K562 (cell line): ENCODE measurements at regions not wholly inside any gene's neighbourhood (a gene's known extent, or its start where the extent isn't known, plus 50 kb on each side); places are given as distances from the start of the nearest gene placed in this dataset.

Source experiments
- ATAC-seq: fragments of 200-7000 bp; cut with Tn5 transposase; 3 replicates; pipeline ENCODE4 v1.9.1; 2020; ENCODE audit warnings: moderate library complexity
- BruUV-seq: library from RNA; stranded (reverse); fragments of 400-500 nt; replicated peaks from 2 replicates; lab custom pipeline; 2021; lab: Mats Ljungman, UMichigan
- CTCF ChIA-PET: fragments of 300-600 bp; formaldehyde crosslinking; extraction: SDS; loops from one replicate; lab custom pipeline; 2021; ENCODE audit warnings: low intra/inter-chr PET ratio; lab: Yijun Ruan, JAX
- POLR2A ChIA-PET: fragments of 300-600, 350-650 bp; sonication (Branson Sonifier 250); formaldehyde crosslinking; extraction: SDS; loops from one replicate; lab custom pipeline; 2021; ENCODE audit warnings: antibody characterized with exemption, inconsistent platforms; lab: Yijun Ruan, JAX
- DNase-seq, 4 experiments: peaks; one replicate each; pipeline versions ENCODE4 v3.0.0 to v3.0.0-alpha.2; 2011 to 2018; ENCODE audit warnings: low spot score in 3 of 4, mixed read lengths in 3 of 4; ENCODE audit errors: extremely low read depth in 1 of 4
- FAIRE-seq: peaks from 2 replicates; lab custom pipeline; 2011; peaks lifted over from hg19 to GRCh38; lab: Jason Lieb, UNC
- H2AFZ ChIP-seq: 2 replicates; pipeline ENCODE4 v1.6.0; 2011; ENCODE audit warnings: low read depth, low read length, control low read depth, inconsistent platforms
- H3K27ac ChIP-seq: fragments of 200-600 bp; 3 replicates; pipeline ENCODE4 v1.8.0; 2011; ENCODE audit warnings: low read depth, mild to moderate bottlenecking, control low read depth, inconsistent platforms, low read length, moderate library complexity, mixed read lengths; ENCODE audit errors: extremely low read depth
- H3K27me3 ChIP-seq, 2 experiments: fragments of 300-600 bp in 1 of 2; 2 replicates in 1 of 2; 3 replicates in 1 of 2; pipeline versions ENCODE4 v1.6.0 to v1.8.0; 2011; ENCODE audit warnings: inconsistent platforms in 2 of 2, low read length in 2 of 2, mild to moderate bottlenecking in 1 of 2, mixed read lengths in 1 of 2, moderate library complexity in 1 of 2; ENCODE audit not compliant: control insufficient read depth in 2 of 2, insufficient read depth in 2 of 2
- H3K36me3 ChIP-seq: fragments of 300-600 bp; 3 replicates; pipeline ENCODE4 v1.8.0; 2011; ENCODE audit warnings: mild to moderate bottlenecking, low read length, inconsistent platforms; ENCODE audit not compliant: control insufficient read depth, insufficient read depth
- H3K4me1 ChIP-seq, 2 experiments: fragments of 200-600 bp in 1 of 2; replicated peaks in 1 of 2; 2 replicates in 1 of 2; 3 replicates in 1 of 2; pipeline versions ENCODE4 v1.5.1 to v1.8.0; 2011; ENCODE audit warnings: inconsistent platforms in 2 of 2, low read length in 2 of 2, mild to moderate bottlenecking in 1 of 2, mixed read lengths in 1 of 2, moderate library complexity in 1 of 2; ENCODE audit not compliant: control insufficient read depth in 2 of 2, insufficient read depth in 2 of 2
- H3K4me2 ChIP-seq: 2 replicates; pipeline ENCODE4 v1.6.1; 2011; ENCODE audit warnings: low read length, control low read depth, inconsistent platforms, mixed read lengths; ENCODE audit not compliant: insufficient read depth
- H3K4me3 ChIP-seq: fragments of 200-600 bp; sonication (generic), shearing (Covaris generic); 2 replicates; pipeline ENCODE4 v1.5.1; 2016; ENCODE audit warnings: control low read depth, inconsistent platforms
- H3K79me2 ChIP-seq: fragments of 200-600 bp; 3 replicates; pipeline ENCODE4 v1.8.0; 2011; ENCODE audit warnings: low read length, inconsistent platforms; ENCODE audit not compliant: control insufficient read depth, insufficient read depth
- H3K9ac ChIP-seq, 2 experiments: 2 replicates each; pipeline versions ENCODE4 v1.6.0 to v1.6.1; 2011; ENCODE audit warnings: low read depth in 2 of 2, low read length in 2 of 2, control low read depth in 1 of 2, inconsistent platforms in 1 of 2, mild to moderate bottlenecking in 1 of 2, mixed read lengths in 1 of 2; ENCODE audit not compliant: insufficient read depth in 1 of 2
- H3K9me1 ChIP-seq: one replicate; pipeline ENCODE4 v1.6.0; 2011; ENCODE audit warnings: inconsistent platforms, mild to moderate bottlenecking, low read length, moderate library complexity; ENCODE audit not compliant: control insufficient read depth, insufficient read depth
- H3K9me3 ChIP-seq: replicated peaks from 2 replicates; pipeline ENCODE4 v1.5.1; 2011; ENCODE audit warnings: low read depth, low read length, inconsistent platforms; ENCODE audit not compliant: control insufficient read depth, insufficient read depth
- H4K20me1 ChIP-seq: replicated peaks from 2 replicates; pipeline ENCODE4 v1.6.1; 2011; ENCODE audit warnings: low read length, inconsistent platforms, mixed read lengths; ENCODE audit not compliant: control insufficient read depth, insufficient read depth
- BCOR ChIP-seq: fragments of 450-650 bp; IDR thresholded peaks from 2 replicates; pipeline ENCODE4 v1.6.1; 2016
- CEBPG ChIP-seq, 3 experiments: fragments of 200-800 bp in 1 of 3; sonication (Bioruptor generic) in 1 of 3; sonication (generic) in 1 of 3; formaldehyde crosslinking in 1 of 3; IDR thresholded peaks in 2 of 3; conservative IDR thresholded peaks in 1 of 3; 2 replicates each; pipeline versions ENCODE4 v1.6.1 to v1.8.0; 2016 to 2022; ENCODE audit warnings: missing compliant biosample characterization in 2 of 3, missing genetic modification characterization in 2 of 3, mild to moderate bottlenecking in 1 of 3, missing genetic modification reagents in 1 of 3
- JUND ChIP-seq, 2 experiments: IDR thresholded peaks; 2 replicates in 1 of 2; 3 replicates in 1 of 2; pipeline ENCODE4 v1.6.1; 2011; ENCODE audit warnings: borderline replicate concordance in 2 of 2, low read depth in 2 of 2, low read length in 2 of 2, improper control_type of control experiment in 1 of 2, missing biosample characterization in 1 of 2, missing genetic modification characterization in 1 of 2, missing genetic modification reagents in 1 of 2
- RCOR1 ChIP-seq, 2 experiments: IDR thresholded peaks; 2 replicates each; pipeline ENCODE4 v1.6.1; 2012; ENCODE audit warnings: low read depth in 2 of 2, low read length in 2 of 2, borderline replicate concordance in 1 of 2, improper control_type of control experiment in 1 of 2
- SOX6 ChIP-seq: fragments of 450-650 bp; IDR thresholded peaks from 2 replicates; pipeline ENCODE4 v1.6.1; 2014; ENCODE audit warnings: mild to moderate bottlenecking
- YY1 ChIP-seq, 3 experiments: IDR thresholded peaks; 2 replicates each; pipeline ENCODE4 v1.6.1; 2011; ENCODE audit warnings: low read length in 2 of 3, mild to moderate bottlenecking in 2 of 3, moderate library complexity in 2 of 3, borderline replicate concordance in 1 of 3, control low read depth in 1 of 3, low read depth in 1 of 3; ENCODE audit not compliant: insufficient read depth in 3 of 3, insufficient replicate concordance in 2 of 3, control insufficient read depth in 1 of 3, insufficient read length in 1 of 3; ENCODE audit errors: extremely low read depth in 1 of 3
- ZFX ChIP-seq: sonication (generic); formaldehyde crosslinking; IDR thresholded peaks from 2 replicates; pipeline ENCODE4 v1.8.0; 2022; ENCODE audit warnings: mild to moderate bottlenecking, missing genetic modification reagents, moderate library complexity
- ZNF146 ChIP-seq: IDR thresholded peaks from one replicate; pipeline ENCODE4 v1.6.1; 2018; ENCODE audit warnings: missing compliant biosample characterization; ENCODE audit not compliant: unreplicated experiment
- ZNF175 ChIP-seq: fragments of 200-800 bp; sonication (Bioruptor generic); IDR thresholded peaks from 2 replicates; pipeline ENCODE4 v1.6.1; 2016; ENCODE audit warnings: low read depth, mild to moderate bottlenecking, missing genetic modification characterization, missing compliant biosample characterization
- ZNF217 ChIP-seq: sonication (generic); formaldehyde crosslinking; IDR thresholded peaks from 2 replicates; pipeline ENCODE4 v1.8.0; 2022; ENCODE audit warnings: mild to moderate bottlenecking, missing genetic modification reagents
- ZNF253 ChIP-seq: fragments of 250-450 bp; sonication (Bioruptor Pico); conservative IDR thresholded peaks from 2 replicates; pipeline ENCODE4 v1.6.1; 2021; ENCODE audit warnings: mild to moderate bottlenecking
- WGBS: fragments of 100-300 bp; shearing (Covaris generic); methylation state at CpG from one replicate; pipeline ENCODE4 v1.1.6; 2016; ENCODE audit warnings: low coverage, mixed read lengths; ENCODE audit not compliant: insufficient coverage; ENCODE audit errors: missing lambda C conversion rate; 5-methylcytosine and 5-hydroxymethylcytosine counted together
- in situ Hi-C: fragments of 300-500 bp; cut with MboI; formaldehyde crosslinking; loops from 4 replicates; pipeline ENCODE4 v1.15.0; 2018; ENCODE audit warnings: inconsistent platforms, mixed read lengths
- intact Hi-C: fragments of 100-400 bp; cut with micrococcal nuclease; formaldehyde crosslinking; loops from 2 replicates; pipeline ENCODE4 v1.14.2; 2022
- TF ChIP-seq, protein P1 (sequence below): fragments of 250-450 bp; sonication (Bioruptor Pico); IDR thresholded peaks from 2 replicates; pipeline ENCODE4 v1.5.0; 2021
- TF ChIP-seq, protein P2 (sequence below): fragments of 450-650 bp; IDR thresholded peaks from 2 replicates; pipeline ENCODE4 v1.7.0; 2016; ENCODE audit warnings: borderline replicate concordance
- TF ChIP-seq, protein P3 (sequence below): sonication (generic); formaldehyde crosslinking; IDR thresholded peaks from 2 replicates; pipeline ENCODE4 v1.8.0; 2023; ENCODE audit warnings: mild to moderate bottlenecking, missing genetic modification reagents

DNA sequence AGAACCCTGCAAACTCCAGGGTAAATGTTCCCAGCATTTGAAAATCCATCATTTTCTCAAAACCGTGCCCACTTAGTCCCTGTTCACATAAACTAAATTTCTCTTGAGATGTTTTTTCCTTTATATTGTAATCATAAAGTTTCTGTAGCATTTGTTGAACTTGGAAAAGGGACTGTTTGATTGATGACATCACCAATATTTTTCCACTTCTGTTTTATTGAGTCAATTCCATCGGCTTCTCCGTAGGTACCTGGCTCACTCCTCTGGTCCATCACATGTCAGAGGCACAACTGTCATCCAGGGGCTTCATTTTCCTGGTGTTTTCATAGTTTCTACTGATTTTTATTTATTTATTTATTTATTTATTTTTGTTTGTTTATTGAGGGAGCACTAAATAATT lies 462.5 kb upstream of the PFKP start:
- no peak for FAIRE-seq
- no peaks in the 10 kb centered on the region for H3K9me3 ChIP-seq
- no TSS peak for BruUV-seq

More for the DNA sequence above, 462.5 kb upstream of the PFKP start:
- H3K4me3 ChIP-seq = no peak overlapping the region
- in situ Hi-C loops (no loop called here), intact Hi-C loops (no loop called here)
- WGBS = 0% methylated on average over 3 of the region's 3 CpGs
- no peak overlapping the region for H3K27ac ChIP-seq
- no peak overlapping the region for H3K4me2 ChIP-seq
- H3K36me3 ChIP-seq = no peaks in the 10 kb centered on the region
- no peaks in the 10 kb centered on the region for H4K20me1 ChIP-seq
- POLR2A ChIA-PET = no interaction called here
- no peak overlapping the region for H2AFZ ChIP-seq
- H3K79me2 ChIP-seq = no peaks in the 10 kb centered on the region
- DNase-seq = no peak
- H3K4me1 ChIP-seq = no peaks in the 10 kb centered on the region
- no peak for ATAC-seq
- H3K27me3 ChIP-seq = no peaks in the 10 kb centered on the region
- no peak for TF ChIP-seq BCOR
- no peak for TF ChIP-seq ZNF146 (CRISPR knock-in tag)
- TF ChIP-seq, protein P1, sequence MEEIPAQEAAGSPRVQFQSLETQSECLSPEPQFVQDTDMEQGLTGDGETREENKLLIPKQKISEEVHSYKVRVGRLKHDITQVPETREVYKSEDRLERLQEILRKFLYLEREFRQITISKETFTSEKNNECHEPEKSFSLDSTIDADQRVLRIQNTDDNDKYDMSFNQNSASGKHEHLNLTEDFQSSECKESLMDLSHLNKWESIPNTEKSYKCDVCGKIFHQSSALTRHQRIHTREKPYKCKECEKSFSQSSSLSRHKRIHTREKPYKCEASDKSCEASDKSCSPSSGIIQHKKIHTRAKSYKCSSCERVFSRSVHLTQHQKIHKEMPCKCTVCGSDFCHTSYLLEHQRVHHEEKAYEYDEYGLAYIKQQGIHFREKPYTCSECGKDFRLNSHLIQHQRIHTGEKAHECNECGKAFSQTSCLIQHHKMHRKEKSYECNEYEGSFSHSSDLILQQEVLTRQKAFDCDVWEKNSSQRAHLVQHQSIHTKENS (CRISPR knock-in tag) = no peak
- no peak for TF ChIP-seq ZNF175 (CRISPR knock-in tag)
- TF ChIP-seq, protein P2, sequence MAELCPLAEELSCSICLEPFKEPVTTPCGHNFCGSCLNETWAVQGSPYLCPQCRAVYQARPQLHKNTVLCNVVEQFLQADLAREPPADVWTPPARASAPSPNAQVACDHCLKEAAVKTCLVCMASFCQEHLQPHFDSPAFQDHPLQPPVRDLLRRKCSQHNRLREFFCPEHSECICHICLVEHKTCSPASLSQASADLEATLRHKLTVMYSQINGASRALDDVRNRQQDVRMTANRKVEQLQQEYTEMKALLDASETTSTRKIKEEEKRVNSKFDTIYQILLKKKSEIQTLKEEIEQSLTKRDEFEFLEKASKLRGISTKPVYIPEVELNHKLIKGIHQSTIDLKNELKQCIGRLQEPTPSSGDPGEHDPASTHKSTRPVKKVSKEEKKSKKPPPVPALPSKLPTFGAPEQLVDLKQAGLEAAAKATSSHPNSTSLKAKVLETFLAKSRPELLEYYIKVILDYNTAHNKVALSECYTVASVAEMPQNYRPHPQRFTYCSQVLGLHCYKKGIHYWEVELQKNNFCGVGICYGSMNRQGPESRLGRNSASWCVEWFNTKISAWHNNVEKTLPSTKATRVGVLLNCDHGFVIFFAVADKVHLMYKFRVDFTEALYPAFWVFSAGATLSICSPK = no peak
- TF ChIP-seq, protein P3, sequence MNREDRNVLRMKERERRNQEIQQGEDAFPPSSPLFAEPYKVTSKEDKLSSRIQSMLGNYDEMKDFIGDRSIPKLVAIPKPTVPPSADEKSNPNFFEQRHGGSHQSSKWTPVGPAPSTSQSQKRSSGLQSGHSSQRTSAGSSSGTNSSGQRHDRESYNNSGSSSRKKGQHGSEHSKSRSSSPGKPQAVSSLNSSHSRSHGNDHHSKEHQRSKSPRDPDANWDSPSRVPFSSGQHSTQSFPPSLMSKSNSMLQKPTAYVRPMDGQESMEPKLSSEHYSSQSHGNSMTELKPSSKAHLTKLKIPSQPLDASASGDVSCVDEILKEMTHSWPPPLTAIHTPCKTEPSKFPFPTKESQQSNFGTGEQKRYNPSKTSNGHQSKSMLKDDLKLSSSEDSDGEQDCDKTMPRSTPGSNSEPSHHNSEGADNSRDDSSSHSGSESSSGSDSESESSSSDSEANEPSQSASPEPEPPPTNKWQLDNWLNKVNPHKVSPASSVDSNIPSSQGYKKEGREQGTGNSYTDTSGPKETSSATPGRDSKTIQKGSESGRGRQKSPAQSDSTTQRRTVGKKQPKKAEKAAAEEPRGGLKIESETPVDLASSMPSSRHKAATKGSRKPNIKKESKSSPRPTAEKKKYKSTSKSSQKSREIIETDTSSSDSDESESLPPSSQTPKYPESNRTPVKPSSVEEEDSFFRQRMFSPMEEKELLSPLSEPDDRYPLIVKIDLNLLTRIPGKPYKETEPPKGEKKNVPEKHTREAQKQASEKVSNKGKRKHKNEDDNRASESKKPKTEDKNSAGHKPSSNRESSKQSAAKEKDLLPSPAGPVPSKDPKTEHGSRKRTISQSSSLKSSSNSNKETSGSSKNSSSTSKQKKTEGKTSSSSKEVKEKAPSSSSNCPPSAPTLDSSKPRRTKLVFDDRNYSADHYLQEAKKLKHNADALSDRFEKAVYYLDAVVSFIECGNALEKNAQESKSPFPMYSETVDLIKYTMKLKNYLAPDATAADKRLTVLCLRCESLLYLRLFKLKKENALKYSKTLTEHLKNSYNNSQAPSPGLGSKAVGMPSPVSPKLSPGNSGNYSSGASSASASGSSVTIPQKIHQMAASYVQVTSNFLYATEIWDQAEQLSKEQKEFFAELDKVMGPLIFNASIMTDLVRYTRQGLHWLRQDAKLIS (CRISPR knock-in tag) = no peak
- TF ChIP-seq JUND (IDR thresholded peaks at IDR 0.05; ENCODE audit: borderline replicate concordance, low read depth, low read length) = no peak
- TF ChIP-seq JUND (tag; IDR thresholded peaks at IDR 0.05; ENCODE audit: borderline replicate concordance, low read depth, low read length) = no peak
- no peak for TF ChIP-seq ZFX (CRISPR knock-in tag)
- TF ChIP-seq RCOR1 (IDR thresholded peaks at IDR 0.05; ENCODE audit: borderline replicate concordance in 1 of 2, low read depth in 2 of 2, low read length in 2 of 2) = no peak
- TF ChIP-seq SOX6 = no peak
- no peak for TF ChIP-seq CEBPG (CRISPR knock-in tag; IDR thresholded peaks at IDR 0.05)
- no peak for TF ChIP-seq CEBPG (tag; conservative IDR thresholded peaks at IDR 0.05 in 1 of 2, IDR thresholded peaks at IDR 0.05 in 1 of 2)
- no peak for TF ChIP-seq ZNF253
- no peak for TF ChIP-seq ZNF217 (CRISPR knock-in tag)
- no peak for TF ChIP-seq YY1 (IDR thresholded peaks at IDR 0.05; ENCODE audit: borderline replicate concordance in 1 of 3, control insufficient read depth in 1 of 3, extremely low read depth in 1 of 3, insufficient read depth in 3 of 3, insufficient read length in 1 of 3, insufficient replicate concordance in 2 of 3, low read depth in 1 of 3, low read length in 2 of 3)
- no peak overlapping the region for H3K9ac ChIP-seq
- CTCF ChIA-PET = no interaction called here
- H3K9me1 ChIP-seq = no peaks in the 10 kb centered on the region
